Right forelimb (tissue), 1 donor: ENCODE measurements at regions not wholly inside any gene's neighbourhood (a gene's known extent, or its start where the extent isn't known, plus 50 kb on each side); places are given as distances from the start of the nearest gene placed in this dataset.

Experiments
- DNase-seq: peaks from one replicate; pipeline ENCODE4 v3.0.0-alpha.2; 2018

DNA sequence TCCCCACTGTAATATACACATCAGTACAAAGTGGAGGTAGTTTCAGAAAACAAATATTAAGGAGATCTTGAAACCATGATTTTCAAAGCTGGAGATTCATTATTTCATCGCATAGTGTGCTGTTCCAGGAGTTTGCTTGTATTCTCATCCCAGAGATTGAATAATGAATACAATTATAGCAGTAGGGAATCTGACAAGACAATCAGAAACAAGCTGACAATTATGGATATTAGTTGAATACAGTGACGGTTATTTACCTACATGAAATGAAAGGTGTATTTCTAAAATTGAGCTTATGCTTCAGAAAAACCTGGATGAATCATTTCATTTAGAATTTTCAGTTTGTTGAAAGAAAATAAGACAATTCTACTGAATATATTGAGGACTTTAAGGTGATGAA lies 2119.0 kb downstream of the MRPL39 start:
- no peak for DNase-seq

DNA sequence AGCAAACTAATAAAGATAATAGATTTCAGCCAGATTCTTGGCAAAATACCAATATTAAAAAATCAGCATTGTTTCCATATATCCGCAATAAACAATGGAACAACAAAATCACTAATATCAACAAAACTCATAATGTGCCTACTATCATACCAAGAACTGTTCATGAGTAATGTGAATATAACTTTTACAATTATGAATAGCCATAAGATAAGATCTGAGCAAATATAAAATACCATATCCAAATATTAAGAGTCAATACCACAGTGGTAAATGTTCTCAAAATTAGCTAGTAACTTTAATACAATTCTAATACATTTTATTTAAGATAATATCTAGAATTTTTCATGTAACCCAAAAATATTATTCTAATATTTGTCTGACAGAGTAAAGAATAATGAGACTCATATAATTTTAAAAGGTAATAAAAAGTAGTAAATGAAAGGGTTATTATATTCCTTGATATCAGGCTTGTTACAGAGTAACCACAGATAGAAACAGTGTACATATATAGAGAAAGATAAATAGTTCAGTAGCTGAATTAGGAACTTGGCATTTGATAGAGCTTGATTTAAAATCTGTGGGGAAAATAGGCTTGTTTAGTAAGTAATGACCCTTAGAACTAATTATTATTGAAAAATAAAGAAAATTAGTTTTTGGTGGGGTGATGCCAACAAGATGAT lies 2126.6 kb downstream of the MRPL39 start:
- DNase-seq, result no peak

DNA sequence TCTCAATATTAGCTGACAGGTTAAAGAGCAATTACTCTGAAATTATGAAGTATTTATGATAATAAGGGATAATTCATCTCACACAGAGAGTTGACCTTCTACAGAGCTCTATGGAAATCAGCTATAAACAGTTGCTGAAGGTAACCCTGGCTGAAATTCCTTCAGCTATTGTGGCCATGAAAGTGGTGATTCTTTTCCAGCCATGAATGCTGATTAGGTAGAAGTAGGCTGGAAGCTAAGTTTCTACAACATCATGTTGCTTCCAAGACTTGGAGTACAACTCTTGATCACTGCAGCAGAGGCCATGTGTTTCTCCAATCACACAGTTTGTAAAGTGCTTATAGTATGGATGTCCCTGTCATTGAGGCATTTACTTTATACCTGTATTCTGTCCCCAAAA lies 2128.9 kb downstream of the MRPL39 start:
- DNase-seq, result no peak

DNA sequence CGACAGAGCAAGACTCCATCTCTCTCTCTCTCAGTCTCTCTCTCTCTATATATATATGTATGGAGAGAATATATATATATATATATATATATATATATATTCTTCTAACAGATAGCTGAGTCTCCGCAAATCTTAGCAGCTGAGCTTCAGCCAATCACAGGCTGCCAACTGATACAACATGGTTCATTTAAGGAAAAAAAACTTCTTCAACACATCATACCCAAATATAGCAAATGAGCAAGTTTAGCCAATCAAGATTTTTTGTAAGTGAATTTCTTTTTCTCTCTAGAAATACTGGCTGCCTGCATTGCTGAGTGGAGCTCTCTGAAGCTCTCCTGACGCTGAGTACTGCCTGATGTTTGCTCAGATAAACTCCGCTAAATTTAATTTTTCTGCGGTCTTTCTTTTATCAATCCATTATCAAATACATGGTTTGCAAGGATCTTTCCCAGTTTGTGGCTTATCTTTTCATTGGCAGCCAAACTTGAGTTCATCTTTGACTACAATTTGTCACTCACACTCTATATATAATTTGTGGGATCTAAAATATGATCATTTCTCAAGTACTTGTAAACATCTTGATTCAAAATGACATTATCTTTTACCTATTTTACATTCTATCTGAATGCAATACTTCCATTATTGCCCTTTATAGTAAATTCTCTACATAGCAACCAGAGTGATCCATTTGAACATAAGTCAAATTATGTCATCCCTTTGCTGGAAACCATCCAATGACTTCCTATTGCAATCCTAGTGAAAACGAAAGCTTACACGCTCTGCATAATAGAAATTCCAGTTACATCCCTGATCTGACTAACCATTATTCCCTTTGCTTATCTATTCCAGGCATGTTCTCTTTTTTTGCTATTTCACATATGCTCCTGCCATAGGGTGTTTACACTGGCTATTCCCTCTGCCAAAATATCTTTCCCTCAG lies 2131.7 kb downstream of the MRPL39 start:
- DNase-seq, result no peak

DNA sequence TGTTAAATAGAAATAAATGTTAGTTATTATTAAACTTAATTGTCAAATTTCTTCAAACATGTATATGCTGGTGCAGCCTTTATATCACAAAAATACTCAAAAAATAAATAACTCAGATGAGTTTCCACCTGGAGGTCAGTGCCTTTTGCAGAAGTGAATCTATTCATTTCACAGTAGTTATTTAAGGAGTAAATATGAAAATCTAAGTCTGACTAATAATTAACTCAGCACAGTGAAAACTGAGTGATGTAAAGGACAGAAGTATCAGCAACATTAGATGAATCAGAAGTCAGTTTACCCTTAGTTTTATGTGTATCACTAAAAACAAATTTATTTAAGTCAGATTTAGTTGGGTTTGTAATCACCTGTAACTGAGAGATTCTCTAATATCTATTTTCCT lies 2135.4 kb downstream of the MRPL39 start:
- no peak for DNase-seq

DNA sequence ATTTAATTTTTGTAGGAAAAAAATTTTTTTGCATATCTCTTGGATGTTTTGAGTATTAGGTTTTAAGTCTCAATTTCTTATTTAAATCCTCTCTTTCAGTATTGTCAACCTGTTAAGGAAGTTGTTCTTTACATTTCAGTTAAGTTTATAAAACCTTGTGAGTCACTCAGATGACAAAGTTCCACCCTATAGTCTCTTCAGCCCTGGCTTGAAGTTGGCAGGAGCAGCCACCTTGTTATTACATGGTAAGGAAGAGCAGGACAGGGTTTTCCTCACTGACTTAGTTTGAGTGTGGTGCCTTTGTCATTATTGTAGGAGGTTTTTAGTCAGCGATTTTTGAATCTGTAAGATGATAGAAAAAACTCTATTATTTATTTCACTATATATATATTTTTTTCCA lies 2143.9 kb downstream of the MRPL39 start:
- no peak for DNase-seq

DNA sequence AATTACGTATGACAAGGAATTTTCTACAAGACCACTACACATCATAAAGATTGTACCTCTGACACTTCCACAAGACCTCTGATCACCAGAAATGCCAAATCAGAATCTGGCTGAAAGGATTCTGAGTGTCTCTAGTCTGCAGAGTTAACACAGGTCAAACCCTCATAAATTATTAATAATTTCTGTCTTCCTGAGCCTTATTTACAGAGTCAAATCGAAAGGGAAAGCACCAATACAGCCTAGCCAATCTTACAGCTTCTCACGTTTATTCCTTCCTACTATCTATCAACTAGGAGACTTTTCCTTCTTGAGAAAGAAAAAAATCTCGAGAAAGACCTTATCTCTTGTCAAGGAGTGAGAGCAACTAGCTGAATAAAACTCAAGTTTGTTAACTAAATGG lies 2151.6 kb downstream of the MRPL39 start:
- DNase-seq, result no peak

DNA sequence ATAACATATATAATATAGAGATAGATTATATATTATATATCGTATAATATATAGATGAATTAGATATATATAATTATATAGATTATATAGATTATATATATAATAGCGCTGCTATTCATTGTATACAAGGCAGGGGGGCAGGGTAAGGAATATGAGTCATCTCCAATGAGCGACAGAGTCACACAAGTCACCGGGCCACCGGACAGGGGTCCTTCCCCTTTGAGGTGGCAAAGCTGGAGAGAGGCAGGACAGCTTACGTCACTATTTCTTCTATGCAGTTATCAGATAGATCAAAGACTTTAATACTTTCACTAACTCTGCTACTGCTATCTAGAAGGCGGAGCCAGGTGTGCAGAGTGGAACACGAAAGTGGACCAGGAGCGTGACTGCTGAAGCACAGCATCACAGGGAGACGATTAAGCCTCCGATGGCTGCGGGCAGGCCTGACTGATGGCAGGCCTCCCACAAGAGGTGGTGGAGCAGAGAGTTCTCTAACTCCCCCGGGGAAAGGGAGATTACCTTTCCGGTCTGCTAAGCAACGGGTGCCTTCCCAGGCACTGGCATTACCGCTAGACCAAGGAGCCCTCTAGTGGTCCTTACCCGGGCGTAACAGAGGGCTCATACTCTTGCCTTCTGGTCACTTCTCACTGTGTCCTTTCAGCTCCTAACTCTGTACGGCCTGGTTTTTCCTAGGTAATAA lies 2154.7 kb downstream of the MRPL39 start:
- DNase-seq, result no peak

DNA sequence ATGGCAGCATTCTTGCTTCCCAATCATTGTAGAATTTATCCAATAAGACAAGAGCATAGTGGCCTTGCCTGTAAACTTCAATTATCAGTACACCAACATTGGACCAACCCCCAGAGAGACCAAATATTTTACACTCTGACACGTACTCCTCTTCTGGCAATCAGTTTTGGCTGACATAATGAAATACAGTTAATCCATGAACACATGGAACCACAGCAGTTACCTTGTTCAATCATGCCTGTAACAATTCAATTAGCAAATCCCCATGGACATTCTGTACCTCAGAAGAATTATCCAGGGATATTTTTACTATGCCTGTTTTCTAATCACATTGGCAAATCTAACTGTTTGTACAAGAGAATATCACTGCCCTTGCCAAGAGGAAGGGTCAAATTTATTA lies 2162.0 kb downstream of the MRPL39 start:
- DNase-seq, result no peak

DNA sequence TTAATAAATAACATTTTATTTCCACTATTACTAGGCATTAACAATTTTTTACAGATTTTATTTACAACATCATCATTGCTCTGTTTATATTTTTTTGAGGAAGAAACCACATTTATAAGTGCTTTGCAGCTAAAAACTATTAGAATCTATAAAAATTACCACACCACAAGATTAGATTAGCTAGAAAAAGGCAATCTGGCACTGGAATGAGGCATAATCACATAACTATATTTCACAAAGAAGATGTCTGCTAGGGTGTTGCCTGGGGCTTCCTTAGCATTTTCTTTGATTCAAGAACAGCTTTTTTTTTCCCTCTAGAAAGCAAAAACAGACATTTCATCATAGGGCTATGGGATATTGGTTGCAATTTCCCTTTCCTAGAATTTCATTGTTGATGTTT lies 2169.2 kb downstream of the MRPL39 start:
- no peak for DNase-seq

DNA sequence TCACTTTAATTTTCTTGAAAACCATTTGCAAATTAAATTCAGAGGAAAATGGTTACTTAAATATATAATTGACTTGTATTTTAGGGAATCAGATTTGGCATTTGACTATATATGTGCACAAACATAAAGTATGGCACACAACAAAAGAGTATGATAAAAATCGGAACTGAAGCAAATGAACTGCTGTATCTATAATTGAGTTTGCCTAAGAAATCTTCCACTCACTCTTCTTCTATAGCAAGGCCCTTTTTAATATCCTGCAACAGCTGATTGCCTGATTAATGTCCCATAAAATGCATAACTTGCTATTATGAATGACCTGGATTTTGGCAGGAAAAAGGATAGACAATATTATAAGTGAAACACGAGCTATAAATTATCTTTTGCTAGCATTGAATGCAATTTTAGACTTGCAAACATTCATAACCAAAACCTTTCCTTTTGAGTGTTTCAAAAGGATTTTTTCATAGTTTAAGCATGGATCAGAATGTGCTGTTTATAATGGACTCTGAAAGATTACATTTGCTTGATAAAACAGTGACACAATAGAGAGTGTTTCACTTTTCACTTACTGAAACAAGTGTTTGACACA lies 2204.3 kb downstream of the MRPL39 start:
- no peak for DNase-seq

DNA sequence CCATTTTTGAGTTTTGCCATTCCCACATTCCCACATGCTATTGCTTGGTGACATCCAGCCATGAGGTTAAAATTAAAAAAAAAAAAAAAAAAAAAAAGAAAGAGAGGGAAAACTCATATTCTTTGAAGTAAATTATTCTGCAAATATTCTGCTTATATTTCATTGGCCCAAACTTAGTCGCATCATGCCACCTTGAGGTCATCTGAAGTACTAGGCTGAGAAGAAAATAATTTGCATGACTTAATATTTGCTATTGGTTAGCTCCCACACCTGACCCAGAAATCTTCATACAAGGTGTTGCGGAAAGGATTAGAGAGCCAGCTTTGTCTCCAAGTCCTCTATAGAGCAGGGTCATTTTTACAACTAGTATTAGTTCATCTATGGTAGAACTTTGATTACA lies 2206.0 kb downstream of the MRPL39 start:
- DNase-seq, result no peak

DNA sequence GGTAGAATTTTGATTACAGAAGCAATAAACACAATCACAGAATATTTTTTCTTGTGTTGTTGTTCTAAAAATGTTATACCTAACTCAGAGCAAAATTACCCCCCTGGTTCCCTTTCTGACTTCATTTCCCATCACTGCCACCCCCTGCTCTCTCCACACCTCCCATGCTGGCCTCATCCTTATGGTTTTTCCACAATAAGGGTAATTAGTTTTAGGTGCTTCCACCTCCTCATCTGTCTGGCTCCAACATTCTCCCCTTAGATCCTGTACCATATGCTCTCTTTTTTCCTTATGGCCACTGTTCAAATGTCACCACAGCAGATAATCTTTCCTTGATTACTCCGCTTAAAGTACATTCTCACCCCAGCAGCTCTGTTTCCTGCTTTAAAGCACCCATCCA lies 2208.6 kb downstream of the MRPL39 start:
- DNase-seq, result no peak

DNA sequence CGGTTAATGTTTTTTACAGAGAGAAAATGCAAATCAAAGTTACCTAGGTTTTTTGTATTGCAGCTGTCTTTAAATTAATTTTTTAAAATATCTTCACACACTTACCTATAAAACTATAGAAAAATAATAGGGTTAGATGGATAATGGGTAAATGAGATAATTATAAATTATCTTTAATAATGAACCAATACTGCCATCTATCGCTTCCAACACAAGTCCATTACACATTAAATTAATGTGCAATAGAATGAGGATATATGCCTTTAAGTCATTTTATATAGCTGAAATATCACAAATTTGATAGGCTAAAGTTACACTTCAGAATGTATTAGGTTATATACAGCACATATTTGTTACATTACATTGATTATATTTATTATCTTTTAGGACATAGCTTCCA lies 2212.8 kb downstream of the MRPL39 start:
- DNase-seq, result no peak

DNA sequence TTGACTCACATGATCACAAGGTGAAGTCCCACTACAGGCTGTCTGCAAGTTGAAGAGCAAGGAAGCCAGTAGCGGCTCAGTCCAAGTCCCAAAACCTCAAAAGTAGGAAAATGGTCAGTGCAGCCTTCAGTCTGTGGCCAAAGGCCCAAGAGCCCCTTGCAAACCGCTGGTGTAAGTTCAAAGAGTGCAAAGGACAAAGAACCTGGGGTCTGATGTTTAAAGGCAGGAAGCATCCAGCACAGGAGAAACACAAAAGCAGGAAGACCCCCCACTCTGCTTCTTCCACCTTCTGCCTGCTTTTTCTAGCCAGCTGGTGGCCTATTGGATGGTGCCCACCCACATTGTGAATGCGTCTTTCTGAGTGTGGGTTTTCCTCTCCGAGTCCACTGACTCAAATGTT lies 2222.6 kb downstream of the MRPL39 start:
- DNase-seq, result no peak

DNA sequence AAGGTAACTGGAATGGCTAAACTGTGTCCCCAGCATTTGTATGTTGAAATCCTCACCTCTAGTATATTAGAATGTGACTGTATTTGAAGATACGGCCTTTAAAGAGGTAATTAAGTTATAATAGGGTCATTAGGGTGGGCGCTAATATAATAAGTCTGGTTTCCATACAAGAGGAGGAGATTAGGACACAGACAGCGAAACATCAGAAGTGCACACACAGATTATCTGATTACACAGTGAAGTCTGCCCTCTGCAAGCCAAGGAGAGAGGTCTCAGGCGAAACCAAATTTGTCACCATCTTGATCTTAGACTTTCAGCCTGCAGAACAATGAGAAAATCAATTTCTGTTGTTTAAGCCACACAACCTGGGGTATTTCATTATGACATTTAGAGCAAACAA lies 2233.1 kb downstream of the MRPL39 start:
- no peak for DNase-seq

DNA sequence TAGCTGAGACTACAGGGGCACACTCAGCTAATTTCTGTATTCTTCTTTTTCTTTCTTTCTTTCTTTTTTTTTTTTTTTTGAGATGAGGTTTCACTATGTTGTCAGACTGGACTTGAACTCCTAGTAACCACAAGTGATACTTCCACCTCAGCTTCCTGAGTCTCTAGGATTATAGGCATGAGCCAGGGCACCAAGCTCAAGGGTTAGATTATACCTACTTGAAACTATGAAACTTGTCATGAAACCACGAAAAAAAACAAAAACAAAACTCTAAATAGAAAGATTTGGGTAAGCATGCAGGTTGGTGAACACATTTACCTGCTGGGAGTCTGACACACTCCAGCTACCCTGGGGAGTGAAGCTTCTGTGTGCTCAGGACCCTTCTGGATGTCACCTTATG lies 2250.4 kb downstream of the MRPL39 start:
- DNase-seq, result no peak

DNA sequence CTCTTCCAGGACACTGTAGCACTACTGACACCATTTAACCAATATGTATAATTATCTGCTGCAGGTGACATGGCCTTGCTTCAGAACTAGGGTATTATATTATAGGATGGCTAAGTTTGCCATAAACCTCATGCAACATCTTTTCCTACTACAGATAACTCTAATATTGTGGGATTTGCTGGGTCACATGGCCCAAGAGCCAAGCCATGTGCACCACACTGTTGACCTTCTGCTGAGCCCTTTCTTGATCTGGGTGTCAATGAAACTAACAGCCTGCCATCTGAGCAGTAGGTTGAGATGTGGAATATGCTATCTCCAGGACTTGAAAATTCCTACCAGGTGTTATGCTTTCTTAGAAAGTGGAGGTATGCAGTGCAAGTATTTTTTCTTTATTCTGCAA lies 2291.1 kb downstream of the MRPL39 start:
- no peak for DNase-seq

DNA sequence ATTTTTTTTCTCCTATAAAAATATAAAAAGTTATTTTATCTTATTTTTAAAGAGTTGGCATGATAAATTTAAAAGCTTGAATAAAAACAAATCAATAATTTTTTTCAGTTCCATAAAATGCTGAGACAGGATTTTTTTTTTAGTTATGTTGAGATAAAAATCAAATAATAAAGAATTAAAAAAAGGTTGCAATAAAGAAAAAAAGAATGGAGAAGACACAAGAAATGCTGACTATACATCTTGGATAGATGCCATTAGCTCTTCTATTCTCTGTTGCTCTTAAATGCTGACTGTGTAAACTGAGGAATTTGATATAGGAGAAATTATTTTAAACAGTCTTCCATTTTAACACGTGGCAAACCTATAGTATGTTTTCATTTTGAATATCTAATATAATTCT lies 2298.5 kb downstream of the MRPL39 start:
- no peak for DNase-seq

DNA sequence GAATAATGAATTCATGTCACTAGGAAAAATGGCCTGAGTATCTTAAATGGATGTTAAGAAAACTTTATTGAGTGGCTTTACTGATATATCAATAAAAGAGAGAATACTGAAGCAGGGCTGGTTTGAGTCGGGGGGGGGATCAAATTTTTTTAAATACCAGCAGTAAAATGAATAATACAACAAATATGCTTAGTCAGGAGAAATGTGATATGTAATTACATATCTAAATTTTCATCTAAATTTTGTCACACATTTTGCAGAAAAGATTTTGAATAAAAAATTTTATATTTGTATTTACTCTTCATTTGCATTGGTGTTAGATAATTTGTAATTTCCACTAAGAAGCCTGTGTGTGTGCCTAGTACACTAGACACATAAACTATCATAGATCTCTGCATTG lies 2300.2 kb downstream of the MRPL39 start:
- DNase-seq, result no peak

DNA sequence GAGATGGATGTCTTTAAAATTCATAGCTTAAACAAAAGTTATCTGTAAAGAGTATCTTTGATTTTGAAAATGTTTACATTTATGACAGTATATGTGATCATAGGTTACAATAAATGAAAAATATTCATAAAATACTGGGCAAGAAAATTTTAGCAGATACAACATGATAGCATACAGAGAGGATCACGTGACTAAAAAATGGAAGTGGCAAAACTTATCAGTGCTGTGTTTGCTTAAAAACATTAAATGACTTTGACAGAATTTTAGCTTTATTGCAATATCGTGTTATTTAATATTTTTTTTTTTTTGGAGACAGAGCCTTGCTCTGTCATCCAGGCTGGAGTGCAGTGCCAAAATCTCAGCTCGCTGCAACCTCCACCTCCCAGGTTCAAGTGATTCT lies 2294.1 kb downstream of the NCAM2 start:
- DNase-seq, result no peak

DNA sequence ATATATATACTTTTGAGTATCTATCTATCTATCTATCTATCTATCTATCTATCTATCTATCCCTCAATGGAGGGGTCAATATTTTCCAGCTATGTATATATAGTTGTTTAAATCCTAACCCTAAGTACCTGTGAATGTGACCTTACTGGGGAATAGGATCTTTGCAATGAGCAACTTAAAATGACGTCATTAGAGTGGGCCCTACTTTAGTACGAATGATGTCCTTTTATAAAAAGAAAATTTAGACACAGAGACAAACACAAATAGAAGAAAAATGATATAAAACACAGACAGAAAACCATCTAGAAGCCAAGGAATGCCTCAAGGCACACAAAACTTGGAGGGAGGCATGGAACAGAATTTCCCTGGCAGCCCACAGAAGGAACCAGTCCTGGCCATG lies 2283.7 kb downstream of the NCAM2 start:
- no peak for DNase-seq

DNA sequence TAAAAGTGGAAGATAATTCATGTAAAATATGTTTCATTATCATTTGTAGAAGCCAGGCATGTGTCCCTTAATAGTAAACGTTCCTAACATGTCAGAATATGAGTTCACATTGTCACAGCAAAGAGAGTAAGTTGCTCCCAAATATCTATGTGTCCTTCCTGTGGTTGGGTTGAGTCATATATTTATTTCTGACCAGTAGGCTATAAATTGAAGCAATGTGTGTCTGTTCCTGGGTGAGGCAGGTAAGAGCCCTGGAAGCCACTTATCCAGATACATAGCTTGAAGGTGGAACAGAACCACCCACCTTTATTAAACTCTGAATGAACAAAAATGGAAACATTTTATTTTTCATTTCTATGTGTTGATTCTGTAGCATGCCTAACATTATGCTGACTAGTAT lies 2251.6 kb downstream of the NCAM2 start:
- no peak for DNase-seq

DNA sequence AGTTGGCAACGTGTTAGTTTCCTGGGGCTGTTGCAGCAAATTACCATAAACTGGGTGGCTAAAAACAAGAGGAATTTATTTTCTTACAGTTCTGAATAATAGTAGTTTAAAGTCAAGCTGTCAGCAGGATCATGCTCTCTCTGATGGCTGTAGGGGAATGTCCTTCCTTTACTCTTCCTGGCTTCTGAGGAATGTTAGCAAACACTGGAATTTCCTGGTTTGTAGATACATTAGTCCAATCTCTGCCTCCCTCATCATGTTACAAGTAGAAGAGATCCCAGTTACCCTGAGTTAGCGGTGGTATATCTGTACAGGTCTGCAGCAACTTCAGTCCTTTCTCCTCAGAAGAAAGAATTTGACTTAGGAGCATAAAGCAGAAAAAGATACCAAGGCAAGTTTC lies 2249.1 kb downstream of the NCAM2 start:
- no peak for DNase-seq
